HG03159 (cell line): ENCODE measurements at regions not wholly inside any gene's neighbourhood (a gene's known extent, or its start where the extent isn't known, plus 50 kb on each side); places are given as distances from the start of the nearest gene placed in this dataset.

Source experiments
- ATAC-seq: cut with Tn5 transposase; IDR thresholded peaks from one replicate; pipeline ENCODE4 v1.9.1; 2021; ENCODE audit warnings: mild to moderate bottlenecking, moderate library complexity; ENCODE audit not compliant: unreplicated experiment

GRCh38 chr21:24826822-24827221, 780.5 kb downstream of the MRPL39 start:
- no peak for ATAC-seq

GRCh38 chr21:24825348-24825747, 781.9 kb downstream of the MRPL39 start:
- no peak for ATAC-seq

GRCh38 chr21:24824209-24824608, 783.1 kb downstream of the MRPL39 start:
- ATAC-seq, result no peak

- no peak for ATAC-seq
Observed at GRCh38 chr21:24823247-24823646, 784.0 kb downstream of the MRPL39 start.

- ATAC-seq, result no peak
Observed at GRCh38 chr21:24785033-24785432, 822.2 kb downstream of the MRPL39 start.

GRCh38 chr21:24781146-24781545, 826.1 kb downstream of the MRPL39 start:
- no peak for ATAC-seq

- no peak for ATAC-seq
Observed at GRCh38 chr21:24759348-24760075, 847.8 kb downstream of the MRPL39 start.

- no peak for ATAC-seq
Observed at GRCh38 chr21:24738063-24738462, 869.2 kb downstream of the MRPL39 start.

GRCh38 chr21:24737296-24737850, 869.9 kb downstream of the MRPL39 start:
- ATAC-seq, result no peak

GRCh38 chr21:24730661-24731060, 876.6 kb downstream of the MRPL39 start:
- no peak for ATAC-seq

- ATAC-seq, result no peak
Observed at GRCh38 chr21:24729568-24729967, 877.7 kb downstream of the MRPL39 start.

GRCh38 chr21:24727803-24728440, 879.4 kb downstream of the MRPL39 start:
- ATAC-seq, result no peak

GRCh38 chr21:24716281-24716918, 890.9 kb downstream of the MRPL39 start:
- ATAC-seq, result no peak

GRCh38 chr21:24714646-24715200, 892.6 kb downstream of the MRPL39 start:
- ATAC-seq, result no peak

- ATAC-seq, result no peak
Observed at GRCh38 chr21:24705201-24705600, 902.1 kb downstream of the MRPL39 start.

GRCh38 chr21:24693779-24694178, 913.5 kb downstream of the MRPL39 start:
- no peak for ATAC-seq

GRCh38 chr21:24681456-24681855, 925.8 kb downstream of the MRPL39 start:
- no peak for ATAC-seq

GRCh38 chr21:24671901-24672300, 935.4 kb downstream of the MRPL39 start:
- no peak for ATAC-seq

GRCh38 chr21:24658926-24659325, 948.4 kb downstream of the MRPL39 start:
- ATAC-seq, result no peak

GRCh38 chr21:24658026-24658425, 949.3 kb downstream of the MRPL39 start:
- no peak for ATAC-seq

- ATAC-seq, result no peak
Observed at GRCh38 chr21:24649691-24650090, 957.6 kb downstream of the MRPL39 start.
